H1 (cell line): ENCODE measurements at regions not wholly inside any gene's neighbourhood (a gene's known extent, or its start where the extent isn't known, plus 50 kb on each side); places are given as distances from the start of the nearest gene placed in this dataset.

Source experiments
- CTCF ChIA-PET: fragments of 300-600 bp; sonication (Branson Sonifier 250); formaldehyde crosslinking; loops from one replicate; lab custom pipeline; 2021; ENCODE audit not compliant: partially characterized antibody; lab: Charles Lee
- POLR2A ChIA-PET: fragments of 300-600 bp; sonication (Branson Sonifier 250); formaldehyde crosslinking; loops from one replicate; lab custom pipeline; 2021; ENCODE audit warnings: inconsistent platforms; ENCODE audit not compliant: partially characterized antibody; lab: Charles Lee
- DNase-seq, 2 experiments: peaks; one replicate each; pipeline versions ENCODE4 v3.0.0 to v3.0.0-alpha.2; 2010 to 2022; ENCODE audit warnings: low spot score in 2 of 2, low read depth in 1 of 2, mixed read lengths in 1 of 2
- FAIRE-seq: peaks from 2 replicates; lab custom pipeline; 2011; peaks lifted over from hg19 to GRCh38; lab: Jason Lieb, UNC
- H2AFZ ChIP-seq: 2 replicates; pipeline ENCODE4 v1.8.1; 2012; ENCODE audit warnings: low read length, inconsistent platforms
- H2AK5ac ChIP-seq: 2 replicates; pipeline ENCODE4 v1.6.1; 2013; ENCODE audit warnings: low read depth, low read length
- H2BK120ac ChIP-seq: replicated peaks from 2 replicates; pipeline ENCODE3; 2013; ENCODE audit warnings: low read depth, low read length, inconsistent platforms
- H2BK12ac ChIP-seq: 2 replicates; pipeline ENCODE4 v1.6.1; 2013; ENCODE audit warnings: low read depth, low read length
- H2BK15ac ChIP-seq: 2 replicates; pipeline ENCODE4 v1.6.1; 2013; ENCODE audit warnings: low read length
- H2BK20ac ChIP-seq: 2 replicates; pipeline ENCODE4 v1.6.1; 2013; ENCODE audit warnings: low read length
- H2BK5ac ChIP-seq: 2 replicates; pipeline ENCODE4 v1.6.1; 2013; ENCODE audit warnings: low read depth, low read length
- H3K14ac ChIP-seq: 2 replicates; pipeline ENCODE4 v1.6.1; 2013; ENCODE audit warnings: inconsistent platforms; ENCODE audit not compliant: insufficient read length
- H3K18ac ChIP-seq: 2 replicates; pipeline ENCODE4 v1.6.1; 2013; ENCODE audit warnings: low read length; ENCODE audit errors: extremely low read depth
- H3K23ac ChIP-seq: 2 replicates; pipeline ENCODE4 v1.6.1; 2013; ENCODE audit warnings: inconsistent platforms; ENCODE audit not compliant: insufficient read length
- H3K23me2 ChIP-seq: 2 replicates; pipeline ENCODE4 v1.6.1; 2013; ENCODE audit warnings: low read depth, low read length
- H3K27ac ChIP-seq: 2 replicates; pipeline ENCODE4 v1.6.1; 2011; ENCODE audit warnings: low read depth, low read length, inconsistent platforms
- H3K27me3 ChIP-seq, 4 experiments: replicated peaks in 1 of 4; 1 replicate in 1 of 4; 2 replicates in 3 of 4; pipeline versions ENCODE4 v1.6.1 to v1.8.1; 2011 to 2013; ENCODE audit warnings: low read length in 3 of 4, mild to moderate bottlenecking in 3 of 4, inconsistent platforms in 2 of 4, mixed read lengths in 2 of 4, moderate library complexity in 1 of 4; ENCODE audit not compliant: control insufficient read depth in 3 of 4, insufficient read depth in 3 of 4; ENCODE audit errors: extremely low read depth in 1 of 4
- H3K36me3 ChIP-seq, 4 experiments: 2 replicates each; pipeline versions ENCODE4 v1.6.1 to v1.8.1; 2011 to 2013; ENCODE audit warnings: mild to moderate bottlenecking in 4 of 4, low read length in 3 of 4, moderate library complexity in 2 of 4, control low read depth in 1 of 4, inconsistent platforms in 1 of 4; ENCODE audit not compliant: insufficient read depth in 4 of 4, control insufficient read depth in 2 of 4
- H3K4ac ChIP-seq: replicated peaks from 2 replicates; pipeline ENCODE3; 2013; ENCODE audit warnings: low read length, low read depth, mixed read lengths, inconsistent platforms; ENCODE audit not compliant: insufficient read length
- H3K4me1 ChIP-seq, 4 experiments: replicated peaks in 1 of 4; 1 replicate in 1 of 4; 2 replicates in 3 of 4; pipeline versions ENCODE4 v1.6.1 to v1.8.1; 2011 to 2013; ENCODE audit warnings: low read length in 3 of 4, inconsistent platforms in 2 of 4, mixed read lengths in 1 of 4; ENCODE audit not compliant: insufficient read depth in 4 of 4, control insufficient read depth in 3 of 4
- H3K4me2 ChIP-seq, 2 experiments: 2 replicates each; pipeline versions ENCODE4 v1.6.1 to v1.8.1; 2011 to 2013; ENCODE audit warnings: low read depth in 2 of 2, low read length in 2 of 2, control low read depth in 1 of 2, inconsistent platforms in 1 of 2, mild to moderate bottlenecking in 1 of 2; ENCODE audit not compliant: insufficient read depth in 1 of 2
- H3K4me3 ChIP-seq, 4 experiments: fragments of 200-600, 300-600 bp in 1 of 4; sonication (generic), shearing (Covaris generic), sonication (Bioruptor Twin) in 1 of 4; 2 replicates each; pipeline versions ENCODE4 v1.5.1 to v1.8.1; 2011 to 2016; ENCODE audit warnings: low read length in 4 of 4, low read depth in 3 of 4, control low read depth in 2 of 4, inconsistent platforms in 2 of 4, mild to moderate bottlenecking in 2 of 4, mixed read lengths in 1 of 4, moderate library complexity in 1 of 4; ENCODE audit not compliant: insufficient read depth in 2 of 4; ENCODE audit errors: extremely low read depth in 1 of 4
- H3K56ac ChIP-seq: replicated peaks from 2 replicates; pipeline ENCODE3; 2013; ENCODE audit warnings: low read depth, mild to moderate bottlenecking, mixed read lengths, low read length, inconsistent platforms; ENCODE audit not compliant: insufficient read length
- H3K79me1 ChIP-seq: 2 replicates; pipeline ENCODE4 v1.6.1; 2013; ENCODE audit warnings: low read depth, low read length, control low read depth
- H3K79me2 ChIP-seq, 2 experiments: 2 replicates each; pipeline versions ENCODE4 v1.6.1 to v1.8.1; 2012 to 2013; ENCODE audit warnings: low read length in 2 of 2, mild to moderate bottlenecking in 2 of 2, inconsistent platforms in 1 of 2; ENCODE audit not compliant: insufficient read depth in 2 of 2, control insufficient read depth in 1 of 2
- H3K9ac ChIP-seq, 4 experiments: replicated peaks in 1 of 4; 1 replicate in 1 of 4; 2 replicates in 3 of 4; pipeline versions ENCODE4 v1.6.1 to v1.8.1; 2011 to 2013; ENCODE audit warnings: low read depth in 3 of 4, low read length in 3 of 4, control low read depth in 2 of 4, mild to moderate bottlenecking in 2 of 4, moderate library complexity in 2 of 4, inconsistent platforms in 1 of 4; ENCODE audit errors: extremely low read depth in 1 of 4
- H3K9me3 ChIP-seq, 2 experiments: 2 replicates each; pipeline versions ENCODE4 v1.6.1 to v1.8.1; 2012 to 2013; ENCODE audit warnings: mild to moderate bottlenecking in 2 of 2, moderate library complexity in 2 of 2, control low read depth in 1 of 2, inconsistent platforms in 1 of 2, low read depth in 1 of 2, low read length in 1 of 2, mixed read lengths in 1 of 2; ENCODE audit not compliant: insufficient read depth in 2 of 2
- H4K20me1 ChIP-seq, 2 experiments: replicated peaks in 1 of 2; 2 replicates each; pipeline versions ENCODE3 to v1.8.1; 2011 to 2013; ENCODE audit warnings: inconsistent platforms in 2 of 2, low read length in 2 of 2, mild to moderate bottlenecking in 1 of 2; ENCODE audit not compliant: insufficient read depth in 2 of 2, control insufficient read depth in 1 of 2
- H4K5ac ChIP-seq: 2 replicates; pipeline ENCODE4 v1.6.1; 2013; ENCODE audit warnings: low read length, low read depth, mixed read lengths, inconsistent platforms; ENCODE audit not compliant: insufficient read length
- H4K8ac ChIP-seq: 2 replicates; pipeline ENCODE4 v1.8.0; 2013; ENCODE audit warnings: mild to moderate bottlenecking, moderate library complexity, low read length, inconsistent platforms; ENCODE audit not compliant: insufficient read depth; ENCODE audit errors: extremely low read depth
- H4K91ac ChIP-seq: replicated peaks from 2 replicates; pipeline ENCODE3; 2013; ENCODE audit warnings: low read length, mixed read lengths, inconsistent platforms; ENCODE audit not compliant: insufficient read length
- ASH2L ChIP-seq: fragments of 200-600, 300-600 bp; sonication (generic); IDR thresholded peaks from one replicate; pipeline ENCODE4 v1.7.1; 2017; ENCODE audit warnings: low read length
- GABPA ChIP-seq: IDR thresholded peaks from 2 replicates; pipeline ENCODE4 v1.6.1; 2011; ENCODE audit warnings: mild to moderate bottlenecking, low read length, moderate library complexity, borderline replicate concordance; ENCODE audit not compliant: insufficient read depth
- GTF2F1 ChIP-seq: IDR thresholded peaks from 2 replicates; pipeline ENCODE4 v1.6.1; 2012; ENCODE audit warnings: low read depth, low read length, improper control_type of control experiment, borderline replicate concordance
- KDM4A ChIP-seq: IDR thresholded peaks from one replicate; pipeline ENCODE4 v1.7.1; 2012; ENCODE audit warnings: low read depth, mild to moderate bottlenecking, moderate library complexity, low read length, inconsistent platforms; ENCODE audit not compliant: severe bottlenecking
- TAF7 ChIP-seq: optimal IDR thresholded peaks from 2 replicates; pipeline ENCODE3; 2011; ENCODE audit warnings: low read depth, mild to moderate bottlenecking, inconsistent platforms, low read length, moderate library complexity, borderline replicate concordance
- YY1 ChIP-seq: IDR thresholded peaks from 2 replicates; pipeline ENCODE4 v1.6.1; 2011; ENCODE audit warnings: low read depth, mild to moderate bottlenecking, low read length
- WGBS, 2 experiments: shearing (Covaris generic) in 1 of 2; methylation state at CpG; one replicate each; pipeline versions ENCODE4 v1.1.6 to v1.1.7; 2013 to 2015; ENCODE audit warnings: low lambda C conversion rate in 2 of 2, mixed read lengths in 2 of 2, inconsistent platforms in 1 of 2, low coverage in 1 of 2, missing lambda C conversion rate in 1 of 2; ENCODE audit not compliant: insufficient replicate concordance in 2 of 2, insufficient coverage in 1 of 2, insufficient read length in 1 of 2; ENCODE audit errors: extremely low coverage in 1 of 2, missing lambda C conversion rate in 1 of 2; 5-methylcytosine and 5-hydroxymethylcytosine counted together

DNA sequence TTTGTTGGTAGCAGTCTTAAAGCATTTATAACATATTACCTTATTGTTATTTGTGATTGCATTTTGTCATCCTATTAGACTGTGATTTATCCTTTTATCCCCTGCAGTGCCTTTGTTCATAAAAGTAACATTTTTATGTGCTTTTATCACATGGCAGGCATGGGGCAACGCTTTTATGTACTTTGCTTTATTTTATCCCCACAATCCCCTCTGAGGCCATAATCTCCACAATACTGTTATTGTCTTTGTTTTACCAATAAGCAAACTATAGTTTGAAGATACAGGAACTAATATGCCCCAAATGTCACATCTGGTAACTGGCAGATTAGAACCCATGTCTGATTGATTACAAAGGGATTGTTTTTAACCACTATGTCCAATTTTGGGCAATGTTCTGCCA is 613.5 kb downstream of the REEP3 start:
- H4K5ac ChIP-seq = no peak overlapping the region
- no peak overlapping the region for H2BK5ac ChIP-seq
- no peak overlapping the region for H2BK20ac ChIP-seq
- H3K27me3 ChIP-seq = no peaks in the 10 kb centered on the region
- H4K20me1 ChIP-seq = no peaks in the 10 kb centered on the region
- no peak overlapping the region for H3K18ac ChIP-seq
- H3K23ac ChIP-seq = no peak overlapping the region
- no peak for DNase-seq
- FAIRE-seq = no peak
- TF ChIP-seq KDM4A (no peak), ASH2L (no peak), GTF2F1 (no peak), TAF7 (no peak), YY1 (no peak), GABPA (no peak)
- H3K4ac ChIP-seq = no peak overlapping the region
- ChIA-PET CTCF (interaction anchor here (0.6 kb wide), 1 partner anchor 14 kb away, joined by 3 read pairs; no protein-coding TSS in a partner anchor), POLR2A (no interaction called here)
- peaks cover 0 to 2% (median 1%) of the 10 kb centered on the region in 4 experiments; a peak in 1 of 7 replicates for H3K4me1 ChIP-seq
- H3K27ac ChIP-seq = no peak overlapping the region
- H3K9me3 ChIP-seq = no peaks in the 10 kb centered on the region
- no peaks in the 10 kb centered on the region for H3K79me1 ChIP-seq
- H3K4me3 ChIP-seq = no peak overlapping the region
- H2BK120ac ChIP-seq = no peak overlapping the region
- no peak overlapping the region for H2AFZ ChIP-seq
- no peak overlapping the region for H3K56ac ChIP-seq
- no peak overlapping the region for H3K9ac ChIP-seq
- no peak overlapping the region for H3K14ac ChIP-seq
- no peak overlapping the region for H2AK5ac ChIP-seq
- no peak overlapping the region for H3K4me2 ChIP-seq
- H4K91ac ChIP-seq = no peak overlapping the region
- no peak overlapping the region for H2BK15ac ChIP-seq
- H2BK12ac ChIP-seq = no peak overlapping the region
- WGBS, 2 experiments = 92% methylated on average over 1 of the region's 1 CpG; no CpG with 5 or more reads in 1 of the 2 experiments
- H3K36me3 ChIP-seq = no peaks in the 10 kb centered on the region
- no peaks in the 10 kb centered on the region for H3K79me2 ChIP-seq
- no peaks in the 10 kb centered on the region; the same call in 1 of the 2 replicates for H3K23me2 ChIP-seq
- H4K8ac ChIP-seq = no peak overlapping the region
